Mesenchymal stem cell (in vitro differentiated cells and primary cell): ENCODE measurements at regions not wholly inside any gene's neighbourhood (a gene's known extent, or its start where the extent isn't known, plus 50 kb on each side); places are given as distances from the start of the nearest gene placed in this dataset.
"Not testable (repeated sequence)": the region's sequence is repeated elsewhere in the genome, so short reads cannot be mapped to it uniquely, and the experiment has no call there.

Experiments
- DNase-seq: peaks from one replicate; pipeline ENCODE4 v3.0.0-alpha.2; 2013
- H2AFZ ChIP-seq: one replicate; pipeline ENCODE4 v1.6.1; 2013; ENCODE audit warnings: low read depth, mild to moderate bottlenecking, control low read depth, inconsistent platforms, low read length, moderate library complexity
- H2AK5ac ChIP-seq: 2 replicates; pipeline ENCODE4 v1.6.1; 2013; ENCODE audit warnings: low read length, moderate library complexity, mild to moderate bottlenecking, inconsistent platforms; ENCODE audit not compliant: severe bottlenecking
- H2BK120ac ChIP-seq: one replicate; pipeline ENCODE4 v1.6.1; 2013; ENCODE audit warnings: low read depth, mild to moderate bottlenecking, inconsistent platforms, low read length, moderate library complexity
- H2BK12ac ChIP-seq, 2 experiments: one replicate each; pipeline ENCODE4 v1.6.1; 2013; ENCODE audit warnings: inconsistent platforms in 2 of 2, low read length in 2 of 2, mild to moderate bottlenecking in 2 of 2, moderate library complexity in 2 of 2, control low read depth in 1 of 2
- H2BK15ac ChIP-seq: one replicate; pipeline ENCODE4 v1.6.1; 2013; ENCODE audit warnings: mild to moderate bottlenecking, low read depth, inconsistent platforms; ENCODE audit not compliant: poor library complexity, severe bottlenecking
- H2BK5ac ChIP-seq: 2 replicates; pipeline ENCODE4 v1.6.1; 2013; ENCODE audit warnings: low read depth, mild to moderate bottlenecking, low read length, control low read depth, inconsistent platforms; ENCODE audit not compliant: poor library complexity, severe bottlenecking
- H3K14ac ChIP-seq, 2 experiments: one replicate each; pipeline ENCODE4 v1.6.1; 2013; ENCODE audit warnings: inconsistent platforms in 2 of 2, low read length in 2 of 2, control low read depth in 1 of 2, mild to moderate bottlenecking in 1 of 2, moderate library complexity in 1 of 2
- H3K18ac ChIP-seq, 2 experiments: one replicate each; pipeline ENCODE4 v1.6.1; 2013; ENCODE audit warnings: inconsistent platforms in 2 of 2, low read length in 2 of 2, control low read depth in 1 of 2, low read depth in 1 of 2, mild to moderate bottlenecking in 1 of 2
- H3K23ac ChIP-seq, 2 experiments: one replicate each; pipeline ENCODE4 v1.6.1; 2013; ENCODE audit warnings: inconsistent platforms in 2 of 2, low read length in 2 of 2, mild to moderate bottlenecking in 2 of 2, moderate library complexity in 2 of 2, control low read depth in 1 of 2
- H3K27ac ChIP-seq: 2 replicates; pipeline ENCODE4 v1.5.1; 2013; ENCODE audit warnings: mild to moderate bottlenecking, moderate library complexity, low read length, control low read depth, inconsistent platforms; ENCODE audit not compliant: poor library complexity, severe bottlenecking
- H3K27me3 ChIP-seq, 2 experiments: 2 replicates each; pipeline versions ENCODE4 v1.6.1 to v1.7.0; 2013; ENCODE audit warnings: low read length in 2 of 2, mild to moderate bottlenecking in 2 of 2, moderate library complexity in 2 of 2, control low read depth in 1 of 2, inconsistent platforms in 1 of 2; ENCODE audit not compliant: control insufficient read depth in 1 of 2, insufficient read depth in 1 of 2
- H3K36me3 ChIP-seq, 2 experiments: 2 replicates each; pipeline versions ENCODE4 v1.6.1 to v1.7.0; 2013; ENCODE audit warnings: low read length in 2 of 2, control low read depth in 1 of 2, inconsistent platforms in 1 of 2, low read depth in 1 of 2, mild to moderate bottlenecking in 1 of 2; ENCODE audit not compliant: insufficient read depth in 2 of 2, control insufficient read depth in 1 of 2
- H3K4ac ChIP-seq, 2 experiments: one replicate each; pipeline ENCODE4 v1.6.1; 2013; ENCODE audit warnings: inconsistent platforms in 2 of 2, low read length in 2 of 2, mild to moderate bottlenecking in 2 of 2, moderate library complexity in 2 of 2, control low read depth in 1 of 2, low read depth in 1 of 2
- H3K4me1 ChIP-seq: 2 replicates; pipeline ENCODE4 v1.6.1; 2013; ENCODE audit warnings: low read depth, low read length, control low read depth; ENCODE audit not compliant: control insufficient read depth, insufficient read depth
- H3K4me2 ChIP-seq: 2 replicates; pipeline ENCODE4 v1.6.1; 2013; ENCODE audit warnings: low read length, mild to moderate bottlenecking, inconsistent platforms; ENCODE audit not compliant: poor library complexity, severe bottlenecking
- H3K4me3 ChIP-seq, 2 experiments: 2 replicates each; pipeline versions ENCODE4 v1.5.1 to v1.7.0; 2013; ENCODE audit warnings: low read length in 2 of 2, mild to moderate bottlenecking in 2 of 2, control low read depth in 1 of 2, low read depth in 1 of 2; ENCODE audit not compliant: insufficient read depth in 1 of 2
- H3K79me1 ChIP-seq: replicated peaks from 2 replicates; pipeline ENCODE4 v1.6.1; 2013; ENCODE audit warnings: mild to moderate bottlenecking, control low read depth, low read length, inconsistent platforms; ENCODE audit not compliant: poor library complexity, severe bottlenecking
- H3K9ac ChIP-seq: 2 replicates; pipeline ENCODE4 v1.7.0; 2013; ENCODE audit warnings: mild to moderate bottlenecking, low read length, moderate library complexity
- H3K9me3 ChIP-seq: 2 replicates; pipeline ENCODE4 v1.7.0; 2013; ENCODE audit warnings: mild to moderate bottlenecking, low read length; ENCODE audit not compliant: control insufficient read depth
- H4K8ac ChIP-seq: one replicate; pipeline ENCODE4 v1.6.1; 2013; ENCODE audit warnings: inconsistent platforms, mild to moderate bottlenecking, low read length, moderate library complexity
- H4K91ac ChIP-seq: one replicate; pipeline ENCODE4 v1.6.1; 2013; ENCODE audit warnings: mild to moderate bottlenecking, low read length, inconsistent platforms
- WGBS: methylation state at CpG from one replicate; pipeline ENCODE4 v1.1.7; 2013; ENCODE audit warnings: mixed read lengths; 5-methylcytosine and 5-hydroxymethylcytosine counted together

DNA sequence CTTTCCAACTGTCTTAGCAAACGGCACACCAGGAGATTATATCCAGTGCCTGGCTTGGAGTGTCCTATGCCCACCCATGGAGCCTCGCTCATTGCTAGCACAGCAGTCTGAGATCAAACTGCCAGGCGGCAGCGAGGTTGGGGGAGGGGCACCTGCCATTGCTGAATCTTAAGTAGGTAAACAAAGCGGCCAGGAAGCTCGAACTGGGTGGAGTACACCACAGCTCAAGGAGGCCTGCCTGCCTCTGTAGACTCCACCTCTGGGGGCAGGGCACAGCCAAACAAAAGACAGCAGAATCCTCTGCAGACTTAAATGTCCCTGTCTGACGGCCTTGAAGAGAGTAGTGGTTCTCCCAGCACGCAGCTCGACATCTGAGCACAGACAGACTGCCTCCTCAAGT is 325.0 kb downstream of the TRIM36 start:
- H2AK5ac ChIP-seq, H3K4ac ChIP-seq, H3K9ac ChIP-seq, H3K14ac ChIP-seq, H2BK15ac ChIP-seq, H3K79me1 ChIP-seq, H2BK12ac ChIP-seq, H2BK120ac ChIP-seq, H3K4me1 ChIP-seq, H2AFZ ChIP-seq, H4K91ac ChIP-seq, DNase-seq, H2BK5ac ChIP-seq, H3K18ac ChIP-seq, H3K36me3 ChIP-seq, H3K27me3 ChIP-seq, H3K4me2 ChIP-seq, H3K23ac ChIP-seq, H3K9me3 ChIP-seq, H4K8ac ChIP-seq, H3K4me3 ChIP-seq, H3K27ac ChIP-seq: not testable (repeated sequence)
- 76% methylated on average over 9 of the region's 9 CpGs for WGBS

DNA sequence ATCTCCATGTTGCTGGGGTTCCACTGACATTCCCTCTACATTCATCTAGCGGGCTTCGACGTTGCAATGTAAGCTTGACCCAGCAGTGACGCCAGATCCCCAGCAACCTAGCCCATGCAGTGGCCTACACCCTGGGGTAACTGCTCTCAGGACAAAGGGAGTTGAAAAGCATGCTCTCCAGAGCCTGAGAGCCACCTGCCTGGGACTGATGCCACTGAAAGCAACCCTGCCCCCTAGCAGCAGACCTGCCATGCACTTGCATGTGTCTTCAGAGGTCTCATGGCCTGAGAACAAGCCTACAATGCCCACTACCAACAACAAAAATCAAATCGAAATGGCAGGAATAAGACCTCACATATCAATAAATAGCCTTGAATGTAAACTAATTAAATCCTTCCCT is 330.3 kb downstream of the TRIM36 start:
- no peak overlapping the region for H2BK120ac ChIP-seq
- H4K91ac ChIP-seq: no peak overlapping the region
- no peak overlapping the region for H2BK12ac ChIP-seq
- H3K27ac ChIP-seq: no peak overlapping the region
- 80% methylated on average over 4 of the region's 5 CpGs for WGBS
- no peak overlapping the region for H2BK15ac ChIP-seq
- DNase-seq: no peak
- H2BK5ac ChIP-seq: no peak overlapping the region
- no peaks in the 10 kb centered on the region for H3K79me1 ChIP-seq
- H3K9me3 ChIP-seq: peaks cover 3% of the 10 kb centered on the region
- no peak overlapping the region for H3K14ac ChIP-seq
- H3K4me2 ChIP-seq: no peak overlapping the region
- no peak overlapping the region for H3K23ac ChIP-seq
- no peak overlapping the region for H3K4ac ChIP-seq
- H3K36me3 ChIP-seq: no peaks in the 10 kb centered on the region
- H2AFZ ChIP-seq: no peak overlapping the region
- H3K4me3 ChIP-seq: peak overlapping the region in 1 of 2 experiments; percentile 2
- no peak overlapping the region for H3K18ac ChIP-seq
- no peaks in the 10 kb centered on the region for H3K27me3 ChIP-seq
- H3K4me1 ChIP-seq: no peaks in the 10 kb centered on the region
- no peak overlapping the region for H3K9ac ChIP-seq
- H2AK5ac ChIP-seq: no peak overlapping the region
- H4K8ac ChIP-seq: no peak overlapping the region

DNA sequence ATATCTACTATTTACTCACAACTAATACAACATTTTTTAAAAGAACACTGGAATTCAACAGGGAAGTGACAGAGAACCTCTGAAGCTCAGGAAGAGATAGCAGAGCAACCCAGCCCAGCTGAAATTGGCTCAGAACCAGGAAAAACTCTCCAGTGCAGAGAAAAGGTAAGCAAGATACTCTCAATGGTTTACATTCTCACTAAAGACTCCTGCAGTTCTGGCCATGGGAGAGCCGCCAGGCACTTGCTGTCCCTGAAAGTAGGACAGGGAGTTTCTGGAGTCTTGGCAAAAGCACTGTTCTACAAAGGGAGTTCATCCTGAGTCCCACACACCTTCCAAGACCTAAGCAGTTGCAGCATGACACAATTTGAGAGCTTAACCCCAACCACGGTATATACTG is 330.8 kb downstream of the TRIM36 start:
- H2AK5ac ChIP-seq: no peak overlapping the region
- H3K4ac ChIP-seq: no peak overlapping the region
- H3K23ac ChIP-seq: no peak overlapping the region
- H3K4me2 ChIP-seq: no peak overlapping the region
- no peak overlapping the region for H2AFZ ChIP-seq
- 78% methylated on average over 2 of the region's 2 CpGs for WGBS
- no peak overlapping the region for H3K4me3 ChIP-seq
- no peak for DNase-seq
- no peaks in the 10 kb centered on the region for H3K4me1 ChIP-seq
- no peak overlapping the region for H3K9ac ChIP-seq
- no peak overlapping the region for H4K8ac ChIP-seq
- H2BK5ac ChIP-seq: no peak overlapping the region
- H2BK120ac ChIP-seq: no peak overlapping the region
- H3K9me3 ChIP-seq: peaks cover 3% of the 10 kb centered on the region
- no peak overlapping the region for H2BK15ac ChIP-seq
- no peak overlapping the region for H4K91ac ChIP-seq
- H3K27me3 ChIP-seq: no peaks in the 10 kb centered on the region
- no peak overlapping the region for H3K18ac ChIP-seq
- no peak overlapping the region for H2BK12ac ChIP-seq
- H3K14ac ChIP-seq: no peak overlapping the region
- H3K79me1 ChIP-seq: no peaks in the 10 kb centered on the region
- no peak overlapping the region for H3K27ac ChIP-seq
- H3K36me3 ChIP-seq: no peaks in the 10 kb centered on the region

DNA sequence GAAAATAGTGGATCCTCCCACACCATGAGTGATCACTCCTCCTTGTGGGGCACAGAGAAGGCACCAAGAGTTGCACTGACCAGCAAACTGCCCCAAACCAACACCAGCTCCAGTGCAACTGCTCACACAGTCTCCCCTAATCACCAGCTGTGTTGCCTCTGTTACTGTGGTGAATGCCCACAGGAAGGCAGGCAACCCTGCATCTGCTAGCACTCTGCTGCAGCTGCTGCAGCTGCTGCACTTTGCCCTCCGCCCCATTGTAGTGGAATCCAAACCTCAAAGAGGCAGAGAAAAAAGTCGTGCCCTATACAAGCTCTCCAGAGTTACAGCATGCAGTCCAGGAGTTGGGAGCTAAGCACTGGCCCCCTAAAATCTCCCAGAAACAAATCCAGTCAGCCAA is 339.6 kb downstream of the TRIM36 start:
- no peaks in the 10 kb centered on the region for H3K27me3 ChIP-seq
- no peak overlapping the region for H3K23ac ChIP-seq
- 31% methylated on average over 2 of the region's 2 CpGs for WGBS
- peaks cover 6% of the 10 kb centered on the region for H3K9me3 ChIP-seq
- no peaks in the 10 kb centered on the region for H3K4me1 ChIP-seq
- H3K4me2 ChIP-seq: no peak overlapping the region
- no peak overlapping the region for H4K8ac ChIP-seq
- DNase-seq: no peak
- H2AK5ac ChIP-seq: no peak overlapping the region
- H3K9ac ChIP-seq: no peak overlapping the region
- H2BK12ac ChIP-seq: no peak overlapping the region
- H2AFZ ChIP-seq: no peak overlapping the region
- no peaks in the 10 kb centered on the region for H3K79me1 ChIP-seq
- H2BK120ac ChIP-seq: no peak overlapping the region
- no peak overlapping the region for H3K14ac ChIP-seq
- no peak overlapping the region for H4K91ac ChIP-seq
- no peaks in the 10 kb centered on the region for H3K36me3 ChIP-seq
- no peak overlapping the region for H2BK5ac ChIP-seq
- no peak overlapping the region for H3K4me3 ChIP-seq
- H2BK15ac ChIP-seq: no peak overlapping the region
- no peak overlapping the region for H3K27ac ChIP-seq
- no peak overlapping the region for H3K4ac ChIP-seq
- no peak overlapping the region for H3K18ac ChIP-seq
